GM12878 (cell line): ENCODE measurements at regions not wholly inside any gene's neighbourhood (a gene's known extent, or its start where the extent isn't known, plus 50 kb on each side); places are given as distances from the start of the nearest gene placed in this dataset.

Experiments used
- CHD2 ChIP-seq: IDR thresholded peaks from 2 replicates; pipeline ENCODE4 v1.6.1; 2011; ENCODE audit warnings: low read depth, low read length, improper control_type of control experiment, borderline replicate concordance
- ESRRA ChIP-seq: IDR thresholded peaks from 2 replicates; pipeline ENCODE4 v1.6.1; 2012; ENCODE audit warnings: mild to moderate bottlenecking, low read length, improper control_type of control experiment
- EZH2 ChIP-seq: IDR thresholded peaks from 2 replicates; pipeline ENCODE4 v1.6.1; 2012; ENCODE audit warnings: low read depth, mild to moderate bottlenecking, control low read depth, inconsistent platforms, low read length, borderline replicate concordance; ENCODE audit not compliant: control insufficient read depth
- NFYB ChIP-seq: IDR thresholded peaks from 2 replicates; pipeline ENCODE4 v1.6.1; 2011; ENCODE audit warnings: low read depth, mild to moderate bottlenecking, low read length, improper control_type of control experiment, moderate library complexity; ENCODE audit not compliant: insufficient read depth
- POLR2A ChIP-seq: IDR thresholded peaks from 2 replicates; pipeline ENCODE4 v1.6.1; 2011; ENCODE audit warnings: low read depth, mild to moderate bottlenecking, low read length
- SUPT20H ChIP-seq: IDR thresholded peaks from 2 replicates; pipeline ENCODE4 v1.6.1; 2011; ENCODE audit warnings: low read depth, mild to moderate bottlenecking, low read length, moderate library complexity, borderline replicate concordance; ENCODE audit not compliant: control insufficient read depth
- TBL1XR1 ChIP-seq: IDR thresholded peaks from 2 replicates; pipeline ENCODE4 v1.6.1; 2012; ENCODE audit warnings: low read depth, low read length, improper control_type of control experiment
- YBX1 ChIP-seq: fragments of 450-650 bp; IDR thresholded peaks from 2 replicates; pipeline ENCODE4 v1.6.1; 2016; ENCODE audit warnings: antibody characterized with exemption
- ZNF274 ChIP-seq: IDR thresholded peaks from one replicate; pipeline ENCODE4 v1.8.0; 2011; ENCODE audit not compliant: insufficient read length, insufficient read depth
- TF ChIP-seq, protein P1 (sequence below), 3 experiments: IDR thresholded peaks in 2 of 3; conservative IDR thresholded peaks in 1 of 3; 2 replicates each; pipeline ENCODE4 v1.5.1; 2011; ENCODE audit warnings: low read depth in 3 of 3, low read length in 3 of 3, mild to moderate bottlenecking in 3 of 3, control low read depth in 2 of 3, moderate library complexity in 2 of 3, inconsistent platforms in 1 of 3, mixed read lengths in 1 of 3; ENCODE audit not compliant: control insufficient read depth in 2 of 3, insufficient read depth in 1 of 3; ENCODE audit errors: extremely low read depth in 1 of 3
- TF ChIP-seq, protein P2 (sequence below): IDR thresholded peaks from 2 replicates; pipeline ENCODE4 v1.6.1; 2011; ENCODE audit warnings: mild to moderate bottlenecking, low read depth, low read length, moderate library complexity; ENCODE audit not compliant: insufficient replicate concordance

DNA sequence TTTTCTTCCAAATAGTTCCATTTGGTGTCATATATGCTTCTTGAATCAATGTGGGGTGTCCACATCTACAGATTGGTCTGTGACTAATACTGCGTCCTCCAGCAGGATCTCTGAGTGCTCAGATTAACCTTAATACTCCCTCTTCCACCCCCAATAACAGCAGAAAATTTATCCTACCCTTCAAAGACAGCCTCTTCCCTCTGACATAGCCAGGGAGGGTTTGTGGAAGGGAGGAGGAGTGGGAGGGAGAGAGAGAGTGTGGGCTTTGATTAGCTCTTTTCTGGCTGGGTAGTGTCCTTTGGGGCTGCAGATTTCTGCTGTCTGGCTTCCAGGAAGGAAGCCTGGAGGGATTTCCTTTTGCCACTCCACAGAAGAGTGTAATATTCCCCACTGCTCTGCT lies 220.7 kb downstream of the TTC6 start:
- TF ChIP-seq CHD2 (no peak), EZH2 (no peak), ESRRA (no peak), SUPT20H (no peak), POLR2A (no peak), TBL1XR1 (no peak), NFYB (no peak), ZNF274 (no peak), YBX1 (no peak)
- TF ChIP-seq, protein P1, sequence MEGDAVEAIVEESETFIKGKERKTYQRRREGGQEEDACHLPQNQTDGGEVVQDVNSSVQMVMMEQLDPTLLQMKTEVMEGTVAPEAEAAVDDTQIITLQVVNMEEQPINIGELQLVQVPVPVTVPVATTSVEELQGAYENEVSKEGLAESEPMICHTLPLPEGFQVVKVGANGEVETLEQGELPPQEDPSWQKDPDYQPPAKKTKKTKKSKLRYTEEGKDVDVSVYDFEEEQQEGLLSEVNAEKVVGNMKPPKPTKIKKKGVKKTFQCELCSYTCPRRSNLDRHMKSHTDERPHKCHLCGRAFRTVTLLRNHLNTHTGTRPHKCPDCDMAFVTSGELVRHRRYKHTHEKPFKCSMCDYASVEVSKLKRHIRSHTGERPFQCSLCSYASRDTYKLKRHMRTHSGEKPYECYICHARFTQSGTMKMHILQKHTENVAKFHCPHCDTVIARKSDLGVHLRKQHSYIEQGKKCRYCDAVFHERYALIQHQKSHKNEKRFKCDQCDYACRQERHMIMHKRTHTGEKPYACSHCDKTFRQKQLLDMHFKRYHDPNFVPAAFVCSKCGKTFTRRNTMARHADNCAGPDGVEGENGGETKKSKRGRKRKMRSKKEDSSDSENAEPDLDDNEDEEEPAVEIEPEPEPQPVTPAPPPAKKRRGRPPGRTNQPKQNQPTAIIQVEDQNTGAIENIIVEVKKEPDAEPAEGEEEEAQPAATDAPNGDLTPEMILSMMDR (IDR thresholded peaks at IDR 0.05 in 2 of 3, conservative IDR thresholded peaks at IDR 0.05 in 1 of 3; ENCODE audit: control insufficient read depth in 2 of 3, extremely low read depth in 1 of 3, insufficient read depth in 1 of 3, low read depth in 3 of 3, low read length in 3 of 3), result no peak
- TF ChIP-seq, protein P2, sequence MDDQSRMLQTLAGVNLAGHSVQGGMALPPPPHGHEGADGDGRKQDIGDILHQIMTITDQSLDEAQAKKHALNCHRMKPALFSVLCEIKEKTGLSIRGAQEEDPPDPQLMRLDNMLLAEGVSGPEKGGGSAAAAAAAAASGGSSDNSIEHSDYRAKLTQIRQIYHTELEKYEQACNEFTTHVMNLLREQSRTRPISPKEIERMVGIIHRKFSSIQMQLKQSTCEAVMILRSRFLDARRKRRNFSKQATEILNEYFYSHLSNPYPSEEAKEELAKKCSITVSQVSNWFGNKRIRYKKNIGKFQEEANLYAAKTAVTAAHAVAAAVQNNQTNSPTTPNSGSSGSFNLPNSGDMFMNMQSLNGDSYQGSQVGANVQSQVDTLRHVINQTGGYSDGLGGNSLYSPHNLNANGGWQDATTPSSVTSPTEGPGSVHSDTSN, result no peak
